Activated naive CD4-positive, alpha-beta T cell (primary cell): ENCODE measurements at regions not wholly inside any gene's neighbourhood (a gene's known extent, or its start where the extent isn't known, plus 50 kb on each side); places are given as distances from the start of the nearest gene placed in this dataset.

Source experiments
- DNase-seq, 4 experiments: peaks; one replicate each; lab custom pipeline; 2025; lab: John Stamatoyannopoulos, UW

DNA sequence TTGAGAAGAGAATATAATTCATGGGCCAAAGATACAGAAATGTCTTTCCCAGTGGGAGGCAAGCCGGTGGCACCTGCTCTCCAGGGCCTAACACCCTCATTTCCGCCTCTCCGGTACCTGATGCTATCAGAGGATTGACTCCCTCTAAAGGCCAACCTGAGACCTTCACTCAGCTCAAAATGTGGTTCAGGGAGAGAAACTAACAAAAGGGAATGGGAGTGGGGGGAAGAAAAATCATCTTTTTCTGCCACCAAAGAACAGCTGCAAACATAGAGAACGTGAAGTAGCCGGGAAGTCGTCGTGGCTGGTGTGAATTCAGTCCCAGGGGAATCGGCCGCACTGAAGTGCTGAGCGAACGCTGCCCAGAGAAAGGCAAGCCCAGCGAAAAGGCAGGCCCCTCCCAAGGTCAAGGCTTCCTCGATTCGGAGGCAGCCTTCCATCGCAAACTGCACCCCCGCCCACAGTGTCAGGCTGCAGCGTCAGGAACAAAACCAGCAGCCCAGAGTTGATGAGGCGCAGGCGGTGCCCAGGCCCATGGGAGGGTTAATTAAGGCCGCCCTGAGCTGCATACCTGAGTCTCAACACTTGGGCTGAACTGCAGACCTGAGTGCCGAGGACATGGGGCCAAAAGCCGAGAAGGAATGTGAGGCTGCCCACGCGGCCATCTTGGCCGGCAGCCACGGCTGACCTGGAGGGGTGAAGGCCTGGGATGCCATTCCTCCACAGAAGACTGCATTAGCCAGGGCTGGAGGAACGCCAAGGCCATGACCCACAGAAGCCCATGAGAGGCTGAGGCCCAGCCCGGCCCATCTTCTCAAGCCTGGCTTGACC, 160.2 kb downstream of the PSMG1 start:
- no peak for DNase-seq

GRCh38 chr21:39022466-39022862, 160.8 kb downstream of the PSMG1 start:
- DNase-seq: no peak

- DNase-seq: no peak
Observed at GRCh38 chr21:39022035-39022434, 161.2 kb downstream of the PSMG1 start.

GRCh38 chr21:39021478-39021832, 161.8 kb downstream of the PSMG1 start:
- DNase-seq: no peak

- no peak for DNase-seq
Observed at GRCh38 chr21:39020751-39021477, 162.3 kb downstream of the PSMG1 start.

- DNase-seq: no peak
Observed at GRCh38 chr21:39018730-39019129, 164.5 kb downstream of the PSMG1 start.

DNA sequence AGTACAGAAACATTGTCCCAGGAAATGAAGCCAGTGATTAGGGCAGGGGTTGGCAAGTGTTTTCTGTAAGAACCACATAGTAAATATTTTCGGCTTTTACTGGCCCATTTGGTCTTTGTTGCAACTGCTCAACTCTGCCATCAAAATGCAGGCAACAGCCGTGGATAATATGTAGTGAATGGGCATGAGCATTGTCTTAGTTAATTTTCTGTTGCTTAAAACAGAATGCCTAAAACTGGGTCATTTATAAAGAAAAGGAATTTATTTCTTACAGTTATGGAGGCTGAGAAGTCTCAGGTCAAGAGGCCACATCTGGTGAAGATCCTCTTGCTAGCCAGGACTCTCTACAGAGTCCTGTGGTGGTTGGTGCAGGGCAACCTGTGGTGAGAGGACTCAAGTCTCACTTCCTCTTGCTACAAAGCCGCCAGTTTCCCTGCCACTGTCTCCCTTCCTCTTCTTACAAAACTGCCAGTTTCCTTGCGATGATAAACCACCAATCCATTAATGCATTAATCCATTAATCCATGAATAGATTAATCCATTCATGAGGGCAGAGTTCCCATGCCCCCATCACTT, 166.4 kb downstream of the PSMG1 start:
- no peak for DNase-seq

- DNase-seq: no peak
Observed at GRCh38 chr21:39014747-39015146, 168.5 kb downstream of the PSMG1 start.

- DNase-seq: no peak
Observed at GRCh38 chr21:39012326-39013230, 170.7 kb downstream of the PSMG1 start.

DNA sequence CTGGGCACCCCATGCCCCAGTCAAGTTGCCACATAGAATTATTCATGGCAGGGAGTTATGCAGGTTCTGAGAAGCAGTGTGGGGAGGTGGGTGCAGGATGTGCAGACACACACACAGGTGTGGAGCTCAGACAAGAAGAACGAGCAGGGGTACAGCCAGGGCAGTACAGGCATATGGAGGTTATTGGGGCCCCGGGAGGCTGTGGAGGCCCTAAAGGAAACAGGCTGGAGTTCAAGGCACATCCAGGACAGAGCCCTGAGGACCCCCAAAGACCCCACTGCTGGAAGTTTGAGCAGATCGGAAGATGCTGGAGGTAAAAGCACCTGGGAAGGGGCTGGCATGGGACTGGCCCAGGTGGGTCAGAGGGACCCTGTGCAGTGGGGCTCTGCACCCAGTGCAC, 171.3 kb downstream of the PSMG1 start:
- no peak for DNase-seq

GRCh38 chr21:39010629-39011404, 172.4 kb downstream of the PSMG1 start:
- no peak for DNase-seq

DNA sequence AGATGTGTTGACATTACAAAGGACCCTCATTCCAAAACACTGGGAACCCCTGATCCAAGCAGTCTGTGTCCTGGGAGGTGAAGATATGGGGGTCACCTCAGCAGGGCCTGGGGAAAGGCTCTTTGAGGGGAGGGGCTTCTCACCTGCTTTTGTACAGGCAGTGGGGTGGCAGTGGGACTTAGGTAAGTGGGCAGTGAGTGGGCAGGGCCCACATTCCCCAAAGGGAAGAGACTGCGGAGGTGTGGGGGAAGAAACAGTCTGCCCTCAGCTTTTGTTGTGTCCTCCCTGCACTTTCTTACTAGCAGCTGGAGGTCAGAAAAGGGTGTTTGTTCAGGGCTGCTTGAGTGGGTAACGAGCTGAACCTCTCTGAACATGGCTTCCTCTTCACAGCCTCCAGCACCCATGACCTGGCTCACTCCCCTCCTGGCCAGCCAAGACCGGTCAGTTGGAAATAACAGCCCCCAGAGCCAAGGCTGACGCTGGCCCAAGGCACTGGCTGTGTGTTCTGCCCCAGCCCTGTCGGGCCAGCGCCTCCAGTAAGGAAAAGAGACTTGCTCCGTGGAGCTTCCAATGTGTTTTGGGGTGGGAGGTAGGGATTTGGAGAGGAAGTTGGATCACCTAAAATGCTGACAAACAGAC, 173.5 kb downstream of the PSMG1 start:
- no peak for DNase-seq

DNA sequence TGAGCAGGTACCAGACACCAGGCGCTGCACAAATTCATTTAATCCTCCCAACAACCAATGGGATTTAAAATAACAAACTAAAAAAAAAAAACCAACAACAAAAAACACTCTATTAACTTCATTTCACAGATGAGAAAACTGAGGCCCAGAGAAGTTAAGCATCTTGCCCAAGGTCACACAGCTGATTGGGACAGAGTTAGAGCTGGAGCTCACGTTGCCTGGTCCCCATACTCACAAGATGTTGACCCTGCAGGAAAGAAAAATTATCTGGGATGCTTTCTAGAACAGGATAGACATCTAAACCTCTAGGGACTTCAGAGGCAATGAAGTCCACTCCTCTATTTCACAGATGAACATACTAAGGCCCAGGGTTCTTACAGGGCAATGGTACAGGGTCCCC, 175.3 kb downstream of the PSMG1 start:
- DNase-seq: no peak

- DNase-seq: no peak
Observed at GRCh38 chr21:39007532-39007931, 175.7 kb downstream of the PSMG1 start.

DNA sequence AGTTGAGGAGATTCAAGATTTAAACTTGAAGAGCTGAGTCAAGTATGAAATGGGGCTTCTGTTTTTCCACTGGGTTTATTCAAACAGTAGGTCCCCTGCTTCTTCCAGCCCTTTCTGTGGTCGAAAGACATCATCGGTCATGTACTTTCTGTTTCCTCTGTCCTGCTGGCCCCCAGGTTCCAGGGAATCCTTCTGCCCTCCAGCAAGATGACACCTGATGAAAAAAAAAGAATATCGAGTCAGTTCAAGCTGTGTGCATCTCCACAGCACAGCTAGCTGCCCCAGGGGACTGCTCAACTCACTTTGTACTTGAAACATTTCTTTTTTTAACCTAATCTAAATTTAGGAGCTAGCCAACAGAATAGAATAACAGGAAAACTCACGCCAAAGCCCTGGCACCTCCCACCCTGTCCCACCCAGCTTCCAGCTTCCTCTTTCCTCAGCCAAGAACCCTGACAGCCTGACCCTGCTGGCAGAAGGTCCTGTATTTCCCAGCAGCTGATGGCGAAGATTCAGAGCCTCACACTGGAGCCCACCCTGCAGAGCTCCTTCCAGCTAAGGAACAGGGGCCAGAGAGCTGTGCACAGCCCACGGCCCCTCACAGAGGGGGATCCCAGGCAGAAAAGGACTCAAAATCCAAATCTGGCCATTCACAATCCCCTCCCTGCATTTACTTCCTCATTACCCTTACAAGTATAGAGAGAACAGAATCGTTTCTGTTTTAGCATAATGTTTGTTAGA, 176.5 kb downstream of the PSMG1 start:
- no peak for DNase-seq

GRCh38 chr21:39005502-39005787, 177.8 kb downstream of the PSMG1 start:
- DNase-seq: no peak

DNA sequence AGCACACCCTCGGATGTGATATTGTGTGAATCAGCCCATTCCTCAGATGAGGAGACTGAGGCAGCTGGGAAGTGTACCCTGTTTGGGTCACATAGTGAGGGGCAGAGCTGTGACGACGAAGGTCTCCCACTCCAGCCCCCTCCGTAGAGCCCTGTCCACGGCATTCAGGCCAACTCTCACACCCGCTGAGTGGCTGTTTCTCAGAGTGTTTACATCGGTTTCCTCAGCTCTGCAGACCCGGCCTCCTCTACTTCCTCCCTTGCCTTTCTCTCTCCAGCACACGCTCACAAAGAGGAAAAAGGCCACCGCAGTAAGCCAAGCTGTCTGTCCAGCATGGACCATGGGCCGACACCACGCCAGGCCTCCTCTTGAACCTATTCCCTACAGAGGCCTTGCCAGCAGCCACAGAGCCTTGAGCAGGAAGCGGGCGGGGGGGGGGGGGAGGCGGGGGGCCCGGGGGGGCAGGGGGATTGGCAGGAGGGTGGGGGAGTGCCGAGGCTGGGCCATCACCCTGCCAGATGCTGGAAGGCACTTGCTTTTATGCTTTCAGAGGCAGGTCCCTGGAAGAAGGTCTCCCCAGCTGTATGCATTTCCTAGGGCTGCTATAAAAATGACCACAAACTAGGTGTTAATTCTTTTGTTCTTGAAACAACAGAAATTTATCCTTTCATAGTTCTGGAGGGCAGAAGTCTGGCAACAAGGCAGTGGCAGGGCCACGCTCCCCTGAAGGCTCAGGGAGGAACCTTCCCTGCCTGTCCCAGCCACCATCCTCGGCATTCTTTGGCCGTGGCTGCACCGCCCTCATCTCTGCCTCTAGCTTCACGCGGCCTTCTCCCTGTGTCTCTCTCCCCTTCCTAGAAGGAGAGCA, 178.4 kb downstream of the PSMG1 start:
- peak in 1 of 4 experiments; percentile 10 for DNase-seq

GRCh38 chr21:39003982-39004633, 179.1 kb downstream of the PSMG1 start:
- DNase-seq: no peak

DNA sequence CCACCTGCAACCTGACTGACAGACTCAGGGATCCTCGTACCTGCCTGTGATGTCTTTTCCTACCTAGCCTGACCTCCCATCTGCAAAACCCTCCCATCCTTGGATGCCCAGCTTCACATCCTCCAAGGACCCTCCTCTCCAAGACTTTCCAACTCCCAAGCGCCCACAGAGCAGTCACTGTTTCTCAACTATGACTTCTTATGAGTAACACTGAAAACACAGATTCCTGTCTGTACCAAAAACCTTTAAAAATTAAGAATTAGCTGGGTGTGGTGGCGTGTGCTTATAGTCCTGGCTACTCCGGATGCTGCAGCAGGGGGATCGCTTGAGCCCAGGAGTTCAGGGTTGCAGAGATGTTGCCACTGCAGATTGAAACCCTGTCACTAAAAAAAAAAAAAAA, 181.9 kb downstream of the PSMG1 start:
- DNase-seq: no peak
